ENCODE measurements at regions not wholly inside any gene's neighbourhood (a gene's known extent, or its start where the extent isn't known, plus 50 kb on each side); places are given as distances from the start of the nearest gene placed in this dataset.

- TF ChIP-seq CTCF (IDR thresholded peaks at IDR 0.05) = no peak
- no peak for TF ChIP-seq ZFX (IDR thresholded peaks at IDR 0.05; ENCODE audit: borderline replicate concordance)
Measured at GRCh38 chr10:123257904-123258456, 103.8 kb downstream of the BUB3 start.
